Dendritic cell treated with granulocyte-macrophage colony-stimulating factor and Interleukin-4, amounts not matched to agents 40 ng/mL and 50 ng/mL, for 4 days (primary cell): ENCODE measurements at regions not wholly inside any gene's neighbourhood (a gene's known extent, or its start where the extent isn't known, plus 50 kb on each side); places are given as distances from the start of the nearest gene placed in this dataset.

Experiments
- H3K27ac Mint-ChIP-seq: one replicate; pipeline ENCODE4 v1.8.0; 2022; ENCODE audit warnings: mild to moderate bottlenecking, mixed read lengths
- H3K27me3 Mint-ChIP-seq: one replicate; pipeline ENCODE4 v1.8.0; 2022; ENCODE audit warnings: mild to moderate bottlenecking, mixed read lengths
- H3K36me3 Mint-ChIP-seq: one replicate; pipeline ENCODE4 v1.8.0; 2022; ENCODE audit warnings: low read depth, mixed read lengths
- H3K4me1 Mint-ChIP-seq: one replicate; pipeline ENCODE4 v1.8.0; 2022; ENCODE audit warnings: low read depth, mixed read lengths
- H3K4me3 Mint-ChIP-seq: one replicate; pipeline ENCODE4 v1.8.0; 2022; ENCODE audit warnings: mild to moderate bottlenecking, moderate library complexity, mixed read lengths
- H3K9me3 Mint-ChIP-seq: one replicate; pipeline ENCODE4 v1.8.0; 2022; ENCODE audit warnings: mixed read lengths
- intact Hi-C: fragments of 100-400 bp; cut with micrococcal nuclease; formaldehyde crosslinking; loops from one replicate; pipeline ENCODE4 v1.15.0; 2022

GRCh38 chr3:71872256-71872655 is 87.3 kb upstream of the PROK2 start:
- intact Hi-C loops: loop anchor here (10.0 kb wide), 1 partner anchor 253 kb away; no protein-coding TSS in a partner anchor
- H3K4me1 Mint-ChIP-seq: peaks cover 7% of the 10 kb centered on the region
- H3K4me3 Mint-ChIP-seq: no peak overlapping the region
- no peaks in the 10 kb centered on the region for H3K9me3 Mint-ChIP-seq
- no peaks in the 10 kb centered on the region for H3K36me3 Mint-ChIP-seq
- H3K27ac Mint-ChIP-seq: no peak overlapping the region
- peaks cover 67% of the 10 kb centered on the region for H3K27me3 Mint-ChIP-seq

- Mint-ChIP-seq H3K36me3 (no peaks in the 10 kb centered on the region), H3K4me1 (peaks cover 7% of the 10 kb centered on the region), H3K27ac (no peak overlapping the region), H3K9me3 (no peaks in the 10 kb centered on the region), H3K27me3 (peaks cover 60% of the 10 kb centered on the region), H3K4me3 (no peak overlapping the region)
- intact Hi-C loops: loop anchor here (10.0 kb wide), 1 partner anchor 254 kb away; no protein-coding TSS in a partner anchor
Measured at GRCh38 chr3:71870966-71871512, 86.1 kb upstream of the PROK2 start.

- H3K27me3 Mint-ChIP-seq: peaks cover 53% of the 10 kb centered on the region
- intact Hi-C loops: no loop called here
- no peaks in the 10 kb centered on the region for H3K4me1 Mint-ChIP-seq
- no peaks in the 10 kb centered on the region for H3K36me3 Mint-ChIP-seq
- no peak overlapping the region for H3K4me3 Mint-ChIP-seq
- no peaks in the 10 kb centered on the region for H3K9me3 Mint-ChIP-seq
- H3K27ac Mint-ChIP-seq: no peak overlapping the region
Measured at GRCh38 chr3:71868876-71869275, 83.9 kb upstream of the PROK2 start.

- H3K4me1 Mint-ChIP-seq: no peaks in the 10 kb centered on the region
- no peaks in the 10 kb centered on the region for H3K36me3 Mint-ChIP-seq
- peaks cover 4% of the 10 kb centered on the region for H3K9me3 Mint-ChIP-seq
- intact Hi-C loops: no loop called here
- H3K27me3 Mint-ChIP-seq: peaks cover 46% of the 10 kb centered on the region
- H3K4me3 Mint-ChIP-seq: no peak overlapping the region
- no peak overlapping the region for H3K27ac Mint-ChIP-seq
Measured at GRCh38 chr3:71865727-71866126, 80.8 kb upstream of the PROK2 start.

- Mint-ChIP-seq H3K27ac (no peak overlapping the region), H3K36me3 (no peaks in the 10 kb centered on the region), H3K9me3 (peaks cover 14% of the 10 kb centered on the region), H3K4me1 (peaks cover 7% of the 10 kb centered on the region), H3K27me3 (peaks cover 42% of the 10 kb centered on the region), H3K4me3 (no peak overlapping the region)
- intact Hi-C loops: no loop called here
Measured at GRCh38 chr3:71863563-71864190, 78.7 kb upstream of the PROK2 start.

- intact Hi-C loops: no loop called here
- Mint-ChIP-seq H3K36me3 (no peaks in the 10 kb centered on the region), H3K27me3 (peaks cover 39% of the 10 kb centered on the region), H3K4me3 (no peak overlapping the region), H3K27ac (no peak overlapping the region), H3K9me3 (peaks cover 14% of the 10 kb centered on the region), H3K4me1 (peaks cover 15% of the 10 kb centered on the region)
Measured at GRCh38 chr3:71862371-71863140, 77.6 kb upstream of the PROK2 start.

- Mint-ChIP-seq H3K4me1 (peaks cover 21% of the 10 kb centered on the region), H3K27ac (no peak overlapping the region), H3K36me3 (no peaks in the 10 kb centered on the region), H3K27me3 (peaks cover 27% of the 10 kb centered on the region), H3K4me3 (no peak overlapping the region), H3K9me3 (peaks cover 14% of the 10 kb centered on the region)
- intact Hi-C loops: loop anchor here (1.0 to 2.0 kb wide), 2 partner anchors 132 to 148 kb away; no protein-coding TSS in a partner anchor
Measured at GRCh38 chr3:71859123-71859519, 74.2 kb upstream of the PROK2 start.

- Mint-ChIP-seq H3K4me1 (peaks cover 23% of the 10 kb centered on the region), H3K27me3 (peaks cover 24% of the 10 kb centered on the region), H3K4me3 (no peak overlapping the region), H3K27ac (no peak overlapping the region), H3K9me3 (peaks cover 14% of the 10 kb centered on the region), H3K36me3 (no peaks in the 10 kb centered on the region)
- intact Hi-C loops: loop anchor here (1.0 to 2.0 kb wide), 2 partner anchors 132 to 147 kb away; no protein-coding TSS in a partner anchor
Measured at GRCh38 chr3:71858503-71859122, 73.7 kb upstream of the PROK2 start.

GRCh38 chr3:71857956-71858355 is 73.0 kb upstream of the PROK2 start:
- intact Hi-C loops: loop anchor here (2.0 kb wide), 1 partner anchor 131 kb away; no protein-coding TSS in a partner anchor
- Mint-ChIP-seq H3K36me3 (no peaks in the 10 kb centered on the region), H3K27ac (no peak overlapping the region), H3K27me3 (peaks cover 22% of the 10 kb centered on the region), H3K4me3 (no peak overlapping the region), H3K9me3 (peaks cover 14% of the 10 kb centered on the region), H3K4me1 (peaks cover 23% of the 10 kb centered on the region)

- Mint-ChIP-seq H3K4me1 (peaks cover 36% of the 10 kb centered on the region), H3K4me3 (no peak overlapping the region), H3K36me3 (no peaks in the 10 kb centered on the region), H3K9me3 (no peaks in the 10 kb centered on the region), H3K27me3 (peaks cover 5% of the 10 kb centered on the region), H3K27ac (no peak overlapping the region)
- intact Hi-C loops: no loop called here
Measured at GRCh38 chr3:71854706-71855105, 69.8 kb upstream of the PROK2 start.

- no peak overlapping the region for H3K4me3 Mint-ChIP-seq
- H3K4me1 Mint-ChIP-seq: peaks cover 34% of the 10 kb centered on the region
- H3K27ac Mint-ChIP-seq: no peak overlapping the region
- H3K9me3 Mint-ChIP-seq: no peaks in the 10 kb centered on the region
- peaks cover 5% of the 10 kb centered on the region for H3K27me3 Mint-ChIP-seq
- intact Hi-C loops: no loop called here
- no peaks in the 10 kb centered on the region for H3K36me3 Mint-ChIP-seq
Measured at GRCh38 chr3:71854096-71854495, 69.1 kb upstream of the PROK2 start.

GRCh38 chr3:71851878-71852277 is 66.9 kb upstream of the PROK2 start:
- H3K4me1 Mint-ChIP-seq: peaks cover 21% of the 10 kb centered on the region
- intact Hi-C loops: no loop called here
- peaks cover 3% of the 10 kb centered on the region for H3K27me3 Mint-ChIP-seq
- no peak overlapping the region for H3K4me3 Mint-ChIP-seq
- no peaks in the 10 kb centered on the region for H3K9me3 Mint-ChIP-seq
- H3K27ac Mint-ChIP-seq: no peak overlapping the region
- H3K36me3 Mint-ChIP-seq: no peaks in the 10 kb centered on the region

- Mint-ChIP-seq H3K27ac (no peak overlapping the region), H3K36me3 (no peaks in the 10 kb centered on the region), H3K4me3 (no peak overlapping the region), H3K27me3 (peaks cover 2% of the 10 kb centered on the region), H3K9me3 (no peaks in the 10 kb centered on the region), H3K4me1 (peaks cover 21% of the 10 kb centered on the region)
- intact Hi-C loops: no loop called here
Measured at GRCh38 chr3:71850654-71851053, 65.7 kb upstream of the PROK2 start.

- H3K4me3 Mint-ChIP-seq: no peak overlapping the region
- H3K36me3 Mint-ChIP-seq: no peaks in the 10 kb centered on the region
- H3K27me3 Mint-ChIP-seq: peaks cover 2% of the 10 kb centered on the region
- intact Hi-C loops: no loop called here
- no peak overlapping the region for H3K27ac Mint-ChIP-seq
- no peaks in the 10 kb centered on the region for H3K9me3 Mint-ChIP-seq
- peaks cover 21% of the 10 kb centered on the region for H3K4me1 Mint-ChIP-seq
Measured at GRCh38 chr3:71849681-71850080, 64.7 kb upstream of the PROK2 start.
